NT2/D1 (cell line): ENCODE measurements at regions not wholly inside any gene's neighbourhood (a gene's known extent, or its start where the extent isn't known, plus 50 kb on each side); places are given as distances from the start of the nearest gene placed in this dataset.

Source experiments
- YY1 ChIP-seq: IDR thresholded peaks from 2 replicates; pipeline ENCODE4 v1.6.1; 2011; ENCODE audit not compliant: insufficient read length, insufficient read depth
- ZNF274 ChIP-seq: IDR thresholded peaks from 2 replicates; pipeline ENCODE4 v1.6.1; 2011; ENCODE audit warnings: mild to moderate bottlenecking, low read depth, low read length

GRCh38 chr12:124179936-124180607 is 114.8 kb upstream of the RFLNA start:
- TF ChIP-seq ZNF274: no peak
- no peak for TF ChIP-seq YY1
